ENCODE measurements at regions not wholly inside any gene's neighbourhood (a gene's known extent, or its start where the extent isn't known, plus 50 kb on each side); places are given as distances from the start of the nearest gene placed in this dataset.
"Not testable (repeated sequence)": the region's sequence is repeated elsewhere in the genome, so short reads cannot be mapped to it uniquely, and the experiment has no call there.

DNA sequence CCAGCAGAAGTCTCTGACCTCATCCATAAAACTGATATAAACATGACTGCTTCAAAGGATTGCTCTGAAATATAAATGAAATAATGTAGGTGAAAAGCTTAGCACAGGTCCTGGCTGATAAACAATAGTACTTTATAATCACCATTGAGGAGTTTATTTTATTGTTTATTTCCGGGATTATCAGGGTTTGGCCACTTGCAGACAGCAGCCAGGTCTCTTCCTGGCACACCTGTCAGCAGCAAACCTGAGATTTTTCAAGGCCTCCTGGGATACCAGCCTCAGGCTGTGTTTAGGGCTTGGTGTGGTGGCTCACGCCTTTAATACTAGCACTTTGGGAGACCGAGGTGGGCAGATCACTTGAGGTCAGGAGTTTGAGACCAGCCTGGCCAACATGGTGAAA lies 181.6 kb upstream of the IRF2BP2 start:
- not testable (repeated sequence) for DNase-seq (ENCODE audit: low spot score in 2 of 2); ATAC-seq; H3K27ac Mint-ChIP-seq; H3K9me3 Mint-ChIP-seq; H3K36me3 Mint-ChIP-seq; H3K4me1 Mint-ChIP-seq; H3K4me3 Mint-ChIP-seq

DNA sequence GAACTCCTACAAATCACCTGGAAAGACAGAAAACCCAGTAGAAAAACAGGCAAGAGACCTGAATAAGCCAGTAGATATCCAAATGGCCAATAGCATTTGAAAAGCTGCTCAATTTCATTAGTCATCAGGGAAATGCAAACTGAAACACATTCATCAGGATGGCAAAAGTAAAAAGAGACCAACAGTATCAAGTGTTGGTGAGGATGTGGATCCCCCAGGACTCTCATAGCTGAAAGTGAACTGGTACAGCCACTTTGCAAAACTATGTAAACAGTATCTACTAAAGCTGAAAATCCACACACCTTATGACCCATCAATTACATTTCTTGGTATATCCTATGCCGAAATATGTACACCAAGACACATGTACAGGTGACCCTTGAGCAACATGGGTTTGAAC lies 180.4 kb upstream of the IRF2BP2 start:
- H3K27ac Mint-ChIP-seq; H3K9me3 Mint-ChIP-seq; H3K4me1 Mint-ChIP-seq; H3K36me3 Mint-ChIP-seq; DNase-seq (ENCODE audit: low spot score in 2 of 2); ATAC-seq; H3K4me3 Mint-ChIP-seq: not testable (repeated sequence)

GRCh38 chr1:234787011-234787584 lies 177.1 kb upstream of the IRF2BP2 start:
- H3K4me1 Mint-ChIP-seq; H3K27ac Mint-ChIP-seq; DNase-seq (ENCODE audit: low spot score in 2 of 2); H3K4me3 Mint-ChIP-seq; H3K9me3 Mint-ChIP-seq; ATAC-seq; H3K36me3 Mint-ChIP-seq: not testable (repeated sequence)

DNA sequence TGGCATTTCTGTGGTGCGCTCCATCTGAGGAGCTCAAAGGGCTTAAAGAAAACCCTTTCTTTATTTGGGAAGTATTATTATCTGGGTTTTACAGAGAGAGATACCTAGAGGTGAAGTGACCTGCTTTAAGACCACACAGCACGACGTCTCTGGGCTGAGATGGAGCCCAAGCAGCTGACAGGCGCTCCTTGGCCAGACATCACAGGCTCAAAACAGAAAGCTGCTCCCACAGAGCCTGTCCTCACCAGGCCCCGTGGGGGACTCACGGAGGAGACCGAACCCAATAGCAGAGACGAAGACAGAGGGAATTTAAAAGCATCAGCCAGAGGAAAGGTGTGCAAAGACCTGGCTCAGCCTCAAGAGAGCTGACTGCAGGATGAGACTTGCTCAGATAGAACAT lies 175.9 kb upstream of the IRF2BP2 start:
- not testable (repeated sequence) for DNase-seq (ENCODE audit: low spot score in 2 of 2); H3K36me3 Mint-ChIP-seq; H3K4me3 Mint-ChIP-seq; H3K9me3 Mint-ChIP-seq; H3K27ac Mint-ChIP-seq; ATAC-seq; H3K4me1 Mint-ChIP-seq

GRCh38 chr1:234785471-234785919 lies 175.5 kb upstream of the IRF2BP2 start:
- not testable (repeated sequence) for H3K9me3 Mint-ChIP-seq; DNase-seq (ENCODE audit: low spot score in 2 of 2); H3K4me3 Mint-ChIP-seq; H3K4me1 Mint-ChIP-seq; ATAC-seq; H3K36me3 Mint-ChIP-seq; H3K27ac Mint-ChIP-seq

GRCh38 chr1:234784108-234784507 lies 174.1 kb upstream of the IRF2BP2 start:
- H3K4me3 Mint-ChIP-seq; DNase-seq (ENCODE audit: low spot score in 2 of 2); H3K4me1 Mint-ChIP-seq; ATAC-seq; H3K36me3 Mint-ChIP-seq; H3K9me3 Mint-ChIP-seq; H3K27ac Mint-ChIP-seq: not testable (repeated sequence)

DNA sequence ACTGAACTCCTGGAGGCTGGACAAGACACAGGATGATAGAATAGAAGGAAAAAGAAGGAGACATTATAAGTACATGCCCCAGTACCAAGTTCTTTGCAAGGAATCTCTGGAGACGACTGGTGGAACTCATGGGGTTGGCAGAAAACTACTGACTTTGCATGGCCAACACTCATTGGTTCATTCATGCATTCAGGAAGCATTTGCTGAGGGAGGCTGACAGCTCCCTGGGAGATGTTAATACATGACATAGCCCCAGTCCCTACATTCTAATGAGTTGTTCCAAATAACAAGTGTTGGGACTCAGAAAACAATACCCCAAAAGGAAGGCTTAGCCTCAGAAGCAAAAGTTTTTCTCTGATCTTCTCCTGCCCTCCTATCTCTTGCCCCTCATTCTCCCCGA lies 172.8 kb upstream of the IRF2BP2 start:
- ATAC-seq, result no peak
- DNase-seq (ENCODE audit: low spot score in 2 of 2), result no peak
- H3K36me3 Mint-ChIP-seq, result no peaks in the 10 kb centered on the region
- H3K9me3 Mint-ChIP-seq, result no peaks in the 10 kb centered on the region
- H3K4me3 Mint-ChIP-seq, result no peak overlapping the region
- no peak overlapping the region for H3K27ac Mint-ChIP-seq
- H3K4me1 Mint-ChIP-seq, result no peaks in the 10 kb centered on the region

DNA sequence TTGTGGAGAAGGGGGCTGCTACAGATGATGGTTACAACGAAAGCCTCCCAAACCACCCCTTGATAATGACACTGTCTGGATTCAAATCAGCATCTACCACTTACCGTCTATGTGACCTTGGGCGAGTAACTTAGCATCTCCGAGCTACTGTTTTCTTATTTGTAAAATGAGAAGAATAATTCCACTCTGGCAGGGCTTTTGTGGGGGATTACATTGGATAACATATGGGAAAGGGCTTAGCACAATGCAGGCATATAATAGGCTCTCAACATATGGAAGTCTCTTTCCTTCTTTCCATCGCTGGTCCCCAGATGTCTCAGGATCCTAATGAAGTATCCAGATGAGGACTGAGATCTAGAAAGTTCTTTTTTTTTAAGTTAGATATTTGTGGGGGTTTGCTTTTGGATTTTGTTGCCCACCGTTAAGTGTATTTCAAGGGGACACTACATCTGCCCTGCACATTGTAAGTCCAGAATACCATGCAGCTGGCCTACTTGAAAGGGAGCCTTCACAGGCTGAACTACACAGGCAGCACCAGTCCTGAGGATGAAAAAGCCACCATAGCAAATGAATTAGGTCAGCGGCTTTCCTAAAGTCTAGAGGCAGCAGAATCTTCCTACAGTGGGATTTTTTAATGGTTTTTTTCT lies 172.2 kb upstream of the IRF2BP2 start:
- Mint-ChIP-seq H3K4me3 (no peak overlapping the region), H3K27ac (no peak overlapping the region), H3K9me3 (no peaks in the 10 kb centered on the region), H3K36me3 (no peaks in the 10 kb centered on the region), H3K4me1 (no peaks in the 10 kb centered on the region)
- no peak for DNase-seq (ENCODE audit: low spot score in 2 of 2)
- no peak for ATAC-seq

DNA sequence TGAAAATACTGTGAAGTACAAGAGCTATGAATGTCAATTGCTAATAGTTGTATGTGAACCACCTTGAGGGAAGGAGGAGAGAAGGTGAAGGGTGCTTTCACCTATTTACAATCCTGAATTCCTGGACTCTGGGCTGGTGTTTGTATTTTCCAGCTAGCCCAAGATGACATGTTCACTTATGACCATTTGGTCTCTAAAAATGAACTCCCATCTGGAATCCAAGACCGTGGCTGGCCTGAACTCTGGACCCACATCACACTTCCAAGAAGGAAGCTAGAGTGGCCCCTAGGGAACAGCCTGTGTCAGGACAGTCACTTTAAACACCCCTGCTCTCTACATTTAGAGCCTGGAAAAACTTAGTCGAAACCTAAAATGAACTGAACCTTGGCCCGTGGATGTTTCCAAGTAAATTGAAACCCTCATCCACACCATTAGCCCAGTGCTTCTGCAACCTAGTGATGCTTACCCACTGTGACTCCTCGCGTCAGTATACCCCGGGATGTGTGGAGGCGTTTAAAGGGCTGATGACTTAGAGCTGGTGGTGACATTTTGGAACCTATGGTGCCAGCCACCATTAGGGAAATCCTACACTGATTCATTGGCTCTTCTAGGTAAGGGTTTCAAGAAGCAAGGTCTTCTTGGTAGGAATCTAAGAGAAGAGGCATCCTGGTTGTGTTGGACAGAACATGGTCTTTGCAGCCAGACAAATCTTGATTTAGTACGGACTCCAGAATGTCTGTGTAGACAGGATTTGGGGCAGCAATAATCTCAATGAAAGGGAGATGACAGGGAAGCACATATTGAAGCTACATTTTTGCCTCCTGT lies 171.5 kb upstream of the IRF2BP2 start:
- Mint-ChIP-seq H3K27ac (no peak overlapping the region), H3K36me3 (no peaks in the 10 kb centered on the region), H3K4me3 (no peak overlapping the region), H3K4me1 (no peaks in the 10 kb centered on the region), H3K9me3 (no peaks in the 10 kb centered on the region)
- DNase-seq (ENCODE audit: low spot score in 2 of 2), result no peak
- ATAC-seq, result peak; percentile 90

GRCh38 chr1:234780531-234781162 lies 170.7 kb upstream of the IRF2BP2 start:
- Mint-ChIP-seq H3K27ac (no peak overlapping the region), H3K4me1 (no peaks in the 10 kb centered on the region), H3K4me3 (no peak overlapping the region), H3K36me3 (no peaks in the 10 kb centered on the region), H3K9me3 (no peaks in the 10 kb centered on the region)
- DNase-seq (ENCODE audit: low spot score in 2 of 2) (peak in 1 of 2 donors; percentile 65), ATAC-seq (no peak)

DNA sequence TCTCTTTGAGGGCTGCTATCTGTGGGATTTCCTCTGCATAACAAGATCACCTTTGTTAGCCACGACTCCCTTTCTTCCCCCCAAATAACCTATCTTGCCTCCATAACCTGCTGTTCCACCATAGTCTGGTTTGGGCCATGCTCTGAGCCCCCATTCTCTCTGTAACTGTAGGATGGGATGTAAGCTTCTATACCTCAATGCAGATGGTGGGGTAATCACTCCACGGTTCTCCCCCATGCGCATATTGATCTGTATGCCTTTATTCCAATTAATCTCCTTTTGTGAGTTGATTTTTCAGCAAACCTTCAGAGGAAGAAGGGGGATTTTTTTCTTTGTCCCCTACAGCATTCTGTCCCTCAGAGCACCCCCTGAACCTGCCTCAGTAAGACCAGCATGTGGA lies 170.1 kb upstream of the IRF2BP2 start:
- ATAC-seq (no peak), DNase-seq (ENCODE audit: low spot score in 2 of 2) (no peak)
- H3K4me1 Mint-ChIP-seq, result peaks cover 5% of the 10 kb centered on the region
- H3K4me3 Mint-ChIP-seq, result no peak overlapping the region
- H3K9me3 Mint-ChIP-seq, result no peaks in the 10 kb centered on the region
- no peaks in the 10 kb centered on the region for H3K36me3 Mint-ChIP-seq
- no peak overlapping the region for H3K27ac Mint-ChIP-seq

GRCh38 chr1:234779600-234779999 lies 169.6 kb upstream of the IRF2BP2 start:
- H3K9me3 Mint-ChIP-seq; H3K27ac Mint-ChIP-seq; DNase-seq (ENCODE audit: low spot score in 2 of 2); H3K4me3 Mint-ChIP-seq; H3K4me1 Mint-ChIP-seq; H3K36me3 Mint-ChIP-seq; ATAC-seq: not testable (repeated sequence)

GRCh38 chr1:234779160-234779538 lies 169.2 kb upstream of the IRF2BP2 start:
- peaks cover 14% of the 10 kb centered on the region for H3K4me1 Mint-ChIP-seq
- ATAC-seq (no peak), DNase-seq (ENCODE audit: low spot score in 2 of 2) (no peak)
- H3K27ac Mint-ChIP-seq, result no peak overlapping the region
- H3K36me3 Mint-ChIP-seq, result no peaks in the 10 kb centered on the region
- no peaks in the 10 kb centered on the region for H3K9me3 Mint-ChIP-seq
- no peak overlapping the region for H3K4me3 Mint-ChIP-seq

- H3K36me3 Mint-ChIP-seq, result no peaks in the 10 kb centered on the region
- H3K9me3 Mint-ChIP-seq, result no peaks in the 10 kb centered on the region
- H3K27ac Mint-ChIP-seq, result no peak overlapping the region
- H3K4me3 Mint-ChIP-seq, result no peak overlapping the region
- peak in 1 of 2 donors; percentile 68 for DNase-seq (ENCODE audit: low spot score in 2 of 2)
- H3K4me1 Mint-ChIP-seq, result peaks cover 19% of the 10 kb centered on the region
- no peak for ATAC-seq
These were observed 168.5 kb upstream of the IRF2BP2 start for GRCh38 chr1:234778221-234779159.

- Mint-ChIP-seq H3K9me3 (peaks cover 2% of the 10 kb centered on the region), H3K27ac (no peak overlapping the region), H3K4me3 (no peak overlapping the region), H3K36me3 (peaks cover 1% of the 10 kb centered on the region), H3K4me1 (peaks cover 23% of the 10 kb centered on the region)
- ATAC-seq, result no peak
- DNase-seq (ENCODE audit: low spot score in 2 of 2), result no peak
These were observed 167.9 kb upstream of the IRF2BP2 start for GRCh38 chr1:234777856-234778220.

Data from stimulated activated effector memory CD8-positive, alpha-beta T cell treated with anti-CD3 and anti-CD28 coated beads, Interleukin-12 subunit alpha, Interleukin-12 subunit beta, amount 100 ng/mL, for 72 hours (primary cell).